SK-N-SH (cell line): ENCODE measurements at regions not wholly inside any gene's neighbourhood (a gene's known extent, or its start where the extent isn't known, plus 50 kb on each side); places are given as distances from the start of the nearest gene placed in this dataset.

Experiments
- CTCF ChIA-PET: fragments of 300-600, 350-600 bp; formaldehyde crosslinking; extraction: SDS; loops from one replicate; lab custom pipeline; 2021; lab: Yijun Ruan, JAX
- POLR2A ChIA-PET: fragments of 350-600 bp; sonication (Branson Sonifier 250); formaldehyde crosslinking; extraction: SDS; loops from one replicate; lab custom pipeline; 2020; ENCODE audit warnings: antibody characterized with exemption, inconsistent platforms; lab: Yijun Ruan, JAX
- DNase-seq: peaks from one replicate; pipeline ENCODE4 v3.0.0; 2012
- H2AFZ ChIP-seq: fragments of 200-600 bp; sonication (generic); 2 replicates; pipeline ENCODE4 v1.8.1; 2016; ENCODE audit warnings: antibody characterized with exemption, mild to moderate bottlenecking, low read depth
- H3F3A ChIP-seq: fragments of 200-600 bp; sonication (generic); replicated peaks from 2 replicates; pipeline ENCODE3; 2016; ENCODE audit warnings: antibody characterized with exemption, mild to moderate bottlenecking; ENCODE audit not compliant: insufficient read depth
- H3K27ac ChIP-seq, 2 experiments: fragments of 200-500 bp in 1 of 2; fragments of 200-600 bp in 1 of 2; sonication (Bioruptor generic) in 1 of 2; sonication (generic), shearing (Covaris generic) in 1 of 2; 2 replicates each; pipeline versions ENCODE4 v1.5.1 to v1.6.1; 2014 to 2016; ENCODE audit warnings: low read depth in 2 of 2, inconsistent platforms in 1 of 2, low read length in 1 of 2, mild to moderate bottlenecking in 1 of 2, mixed read lengths in 1 of 2
- H3K27me3 ChIP-seq: fragments of 200-600 bp; sonication (generic), shearing (Covaris generic); 2 replicates; pipeline ENCODE4 v1.6.1; 2016; ENCODE audit warnings: mixed run types; ENCODE audit not compliant: insufficient read depth
- H3K36me3 ChIP-seq, 2 experiments: fragments of 200-500 bp in 1 of 2; fragments of 200-600 bp in 1 of 2; sonication (Bioruptor generic) in 1 of 2; sonication (generic) in 1 of 2; replicated peaks in 1 of 2; 2 replicates each; pipeline versions ENCODE3 to v1.5.1; 2014 to 2016; ENCODE audit warnings: low read length in 1 of 2, mild to moderate bottlenecking in 1 of 2; ENCODE audit not compliant: insufficient read depth in 2 of 2, control insufficient read depth in 1 of 2
- H3K4me1 ChIP-seq, 2 experiments: fragments of 200-500 bp in 1 of 2; fragments of 200-600 bp in 1 of 2; sonication (Bioruptor generic) in 1 of 2; sonication (generic), shearing (Covaris generic) in 1 of 2; 2 replicates each; pipeline versions ENCODE4 v1.5.1 to v1.6.1; 2014 to 2016; ENCODE audit warnings: low read depth in 1 of 2, low read length in 1 of 2, mixed run types in 1 of 2; ENCODE audit not compliant: insufficient read depth in 2 of 2, control insufficient read depth in 1 of 2
- H3K4me2 ChIP-seq: fragments of 200-600 bp; sonication (generic), shearing (Covaris generic); 2 replicates; pipeline ENCODE4 v1.6.1; 2017; ENCODE audit warnings: mixed run types
- H3K4me3 ChIP-seq, 2 experiments: fragments of 200-500 bp in 1 of 2; fragments of 200-600 bp in 1 of 2; sonication (Bioruptor generic) in 1 of 2; sonication (generic), shearing (Covaris generic) in 1 of 2; 2 replicates each; pipeline versions ENCODE4 v1.5.1 to v1.8.1; 2014 to 2016; ENCODE audit warnings: low read depth in 2 of 2, inconsistent platforms in 1 of 2, low read length in 1 of 2, mild to moderate bottlenecking in 1 of 2, mixed read lengths in 1 of 2, moderate library complexity in 1 of 2
- H3K79me2 ChIP-seq: fragments of 200-600 bp; sonication (generic); 2 replicates; pipeline ENCODE4 v1.8.1; 2017; ENCODE audit warnings: mild to moderate bottlenecking; ENCODE audit not compliant: insufficient read depth
- H3K9ac ChIP-seq: fragments of 200-600 bp; sonication (generic); 2 replicates; pipeline ENCODE4 v1.6.1; 2017; ENCODE audit warnings: mixed run types
- H3K9me2 ChIP-seq: fragments of 200-600 bp; sonication (generic); 2 replicates; pipeline ENCODE4 v1.6.1; 2017; ENCODE audit warnings: mixed run types
- H3K9me3 ChIP-seq: fragments of 200-600 bp; sonication (generic); 2 replicates; pipeline ENCODE4 v1.6.1; 2017; ENCODE audit warnings: mixed run types, mild to moderate bottlenecking, moderate library complexity
- H4K20me1 ChIP-seq: fragments of 200-600 bp; sonication (generic); 2 replicates; pipeline ENCODE4 v1.6.1; 2017; ENCODE audit warnings: mild to moderate bottlenecking, mixed run types; ENCODE audit not compliant: insufficient read depth
- CTCF ChIP-seq: fragments of 200-600 bp; sonication (generic); IDR thresholded peaks from 2 replicates; pipeline ENCODE4 v1.6.1; 2017; ENCODE audit warnings: antibody characterized with exemption, mild to moderate bottlenecking, moderate library complexity
- ELF1 ChIP-seq: IDR thresholded peaks from 2 replicates; pipeline ENCODE4 v1.4.0; 2012
- EP300 ChIP-seq, 2 experiments: IDR thresholded peaks; 2 replicates each; pipeline versions ENCODE4 v1.4.0 to v1.6.1; 2012; ENCODE audit warnings: borderline replicate concordance in 1 of 2, low read depth in 1 of 2, low read length in 1 of 2
- EZH2phosphoT487 ChIP-seq: fragments of 200-600 bp; sonication (generic); IDR thresholded peaks from 2 replicates; pipeline ENCODE4 v1.6.1; 2017; ENCODE audit warnings: low read depth, mixed run types, mild to moderate bottlenecking, antibody characterized with exemption, moderate library complexity, borderline replicate concordance
- FOSL2 ChIP-seq: IDR thresholded peaks from 2 replicates; pipeline ENCODE4 v1.4.0; 2012; ENCODE audit warnings: low read depth, mild to moderate bottlenecking, moderate library complexity, borderline replicate concordance
- FOXJ3 ChIP-seq: sonication (generic); formaldehyde crosslinking; IDR thresholded peaks from 2 replicates; pipeline ENCODE4 v1.5.1; 2020; ENCODE audit warnings: mild to moderate bottlenecking, missing genetic modification reagents
- FOXM1 ChIP-seq: IDR thresholded peaks from 2 replicates; pipeline ENCODE4 v1.4.0; 2012; ENCODE audit warnings: low read depth, mild to moderate bottlenecking
- GABPA ChIP-seq: IDR thresholded peaks from 2 replicates; pipeline ENCODE4 v1.4.0; 2012; ENCODE audit warnings: low read depth, mild to moderate bottlenecking
- GATA2 ChIP-seq: sonication (generic); formaldehyde crosslinking; IDR thresholded peaks from 2 replicates; pipeline ENCODE4 v1.5.0; 2020; ENCODE audit warnings: mild to moderate bottlenecking, missing genetic modification reagents
- JUND ChIP-seq: IDR thresholded peaks from 2 replicates; pipeline ENCODE4 v1.4.0; 2012
- MAX ChIP-seq: IDR thresholded peaks from 2 replicates; pipeline ENCODE4 v1.4.0; 2012; ENCODE audit warnings: low read depth
- MXI1 ChIP-seq: IDR thresholded peaks from 2 replicates; pipeline ENCODE4 v1.6.1; 2012; ENCODE audit warnings: mild to moderate bottlenecking, low read depth, low read length, improper control_type of control experiment
- NFIC ChIP-seq: IDR thresholded peaks from 2 replicates; pipeline ENCODE4 v1.4.0; 2012; ENCODE audit warnings: borderline replicate concordance
- NRF1 ChIP-seq: IDR thresholded peaks from 2 replicates; pipeline ENCODE4 v1.6.1; 2012; ENCODE audit warnings: low read depth, mild to moderate bottlenecking, low read length
- POLR2AphosphoS5 ChIP-seq: IDR thresholded peaks from 2 replicates; pipeline ENCODE4 v1.6.1; 2012; ENCODE audit warnings: low read depth, low read length
- RCOR1 ChIP-seq: fragments of 150-350 bp; IDR thresholded peaks from 2 replicates; pipeline ENCODE4 v1.6.1; 2017; ENCODE audit warnings: antibody characterized with exemption, low read length
- RFX5 ChIP-seq: IDR thresholded peaks from 2 replicates; pipeline ENCODE4 v1.6.1; 2012; ENCODE audit warnings: mild to moderate bottlenecking, improper control_type of control experiment, low read length
- SIN3A ChIP-seq: IDR thresholded peaks from 2 replicates; pipeline ENCODE4 v1.6.1; 2012; ENCODE audit warnings: low read depth, mild to moderate bottlenecking, low read length, moderate library complexity, borderline replicate concordance
- TCF12 ChIP-seq: IDR thresholded peaks from 2 replicates; pipeline ENCODE4 v1.4.0; 2012
- USF1 ChIP-seq: IDR thresholded peaks from 2 replicates; pipeline ENCODE4 v1.4.0; 2012; ENCODE audit warnings: low read depth, borderline replicate concordance
- USF2 ChIP-seq: fragments of 150-350 bp; IDR thresholded peaks from 2 replicates; pipeline ENCODE4 v1.6.1; 2017; ENCODE audit warnings: antibody characterized with exemption, low read length, low read depth, borderline replicate concordance
- YY1 ChIP-seq: IDR thresholded peaks from 2 replicates; pipeline ENCODE4 v1.4.0; 2012; ENCODE audit warnings: low read depth, mild to moderate bottlenecking
- WGBS: methylation state at CpG from one replicate; pipeline ENCODE4 v1.1.6; 2017; ENCODE audit warnings: low lambda C conversion rate; 5-methylcytosine and 5-hydroxymethylcytosine counted together

GRCh38 chr6:67133973-67134372, 1426.9 kb upstream of the EYS start:
- Histone ChIP-seq H3K9ac (no peak overlapping the region), H4K20me1 (no peaks in the 10 kb centered on the region), H3K79me2 (no peaks in the 10 kb centered on the region), H3K27ac (no peak overlapping the region), H3K4me3 (no peak overlapping the region), H3K4me1 (no peaks in the 10 kb centered on the region; a peak in 1 of 4 replicates), H2AFZ (no peak overlapping the region), H3K9me3 (no peaks in the 10 kb centered on the region), H3K27me3 (no peaks in the 10 kb centered on the region), H3K9me2 (no peaks in the 10 kb centered on the region), H3F3A (peaks cover 4% of the 10 kb centered on the region), H3K36me3 (no peaks in the 10 kb centered on the region), H3K4me2 (no peak overlapping the region)
- ChIA-PET CTCF (interaction anchor here (1.0 kb wide), 1 partner anchor 14 kb away, joined by 3 read pairs; no protein-coding TSS in a partner anchor), POLR2A (no interaction called here)
- TF ChIP-seq POLR2AphosphoS5 (no peak), GABPA (no peak), RCOR1 (no peak), MAX (no peak), JUND (no peak), EP300 (IDR thresholded peaks at IDR 0.05; ENCODE audit: borderline replicate concordance in 1 of 2, low read depth in 1 of 2, low read length in 1 of 2) (no peak), GATA2 (no peak), FOXJ3 (CRISPR knock-in tag) (no peak), USF1 (no peak), FOXM1 (no peak), CTCF (no peak), ELF1 (no peak), TCF12 (no peak), USF2 (no peak), EZH2phosphoT487 (no peak), NRF1 (no peak)
- WGBS, result 57% methylated on average over 5 of the region's 5 CpGs
- DNase-seq, result no peak

GRCh38 chr6:67131827-67132226, 1424.8 kb upstream of the EYS start:
- 41% methylated on average over 2 of the region's 2 CpGs for WGBS
- Histone ChIP-seq H3K9me2 (no peaks in the 10 kb centered on the region), H3F3A (peaks cover 4% of the 10 kb centered on the region), H3K27ac (no peak overlapping the region), H3K9me3 (no peaks in the 10 kb centered on the region), H2AFZ (no peak overlapping the region), H4K20me1 (no peaks in the 10 kb centered on the region), H3K4me3 (no peak overlapping the region), H3K4me1 (no peaks in the 10 kb centered on the region; a peak in 2 of 4 replicates), H3K79me2 (no peaks in the 10 kb centered on the region), H3K36me3 (no peaks in the 10 kb centered on the region), H3K9ac (no peak overlapping the region), H3K4me2 (no peak overlapping the region), H3K27me3 (no peaks in the 10 kb centered on the region)
- POLR2A ChIA-PET, result no interaction called here
- no peak for DNase-seq
- TF ChIP-seq USF1 (no peak), NFIC (no peak), GATA2 (no peak), MXI1 (no peak), USF2 (no peak), FOSL2 (no peak), YY1 (no peak), SIN3A (no peak), RFX5 (no peak), NRF1 (no peak), GABPA (no peak)
- CTCF ChIA-PET, result no interaction called here
